NCI-H146 (cell line): ENCODE measurements at regions not wholly inside any gene's neighbourhood (a gene's known extent, or its start where the extent isn't known, plus 50 kb on each side); places are given as distances from the start of the nearest gene placed in this dataset.

ENCODE experiments used
- DNase-seq: peaks from one replicate; lab custom pipeline; 2025; lab: John Stamatoyannopoulos, UW

- no peak for DNase-seq
Observed at GRCh38 chr7:31284106-31284505, 56.4 kb downstream of the NEUROD6 start.

GRCh38 chr7:31271641-31272405, 68.7 kb downstream of the NEUROD6 start:
- no peak for DNase-seq

GRCh38 chr7:31267486-31267885, 73.0 kb downstream of the NEUROD6 start:
- DNase-seq, result no peak

- no peak for DNase-seq
Observed at GRCh38 chr7:31263338-31263737, 77.2 kb downstream of the NEUROD6 start.

GRCh38 chr7:31261341-31261740, 79.2 kb downstream of the NEUROD6 start:
- DNase-seq, result no peak

- no peak for DNase-seq
Observed at GRCh38 chr7:31260851-31261250, 79.7 kb downstream of the NEUROD6 start.

GRCh38 chr7:31258391-31258790, 82.1 kb downstream of the NEUROD6 start:
- no peak for DNase-seq

GRCh38 chr7:31256506-31256905, 84.0 kb downstream of the NEUROD6 start:
- no peak for DNase-seq

GRCh38 chr7:31254926-31255325, 85.6 kb downstream of the NEUROD6 start:
- DNase-seq, result no peak

- no peak for DNase-seq
Observed at GRCh38 chr7:31253532-31253931, 87.0 kb downstream of the NEUROD6 start.

- no peak for DNase-seq
Observed at GRCh38 chr7:31251441-31251840, 89.1 kb downstream of the NEUROD6 start.

- no peak for DNase-seq
Observed at GRCh38 chr7:31249671-31250070, 90.9 kb downstream of the NEUROD6 start.

GRCh38 chr7:31236868-31237267, 103.7 kb downstream of the NEUROD6 start:
- DNase-seq, result no peak

- DNase-seq, result no peak
Observed at GRCh38 chr7:31234836-31235605, 105.5 kb downstream of the NEUROD6 start.

GRCh38 chr7:31228957-31229356, 111.6 kb downstream of the NEUROD6 start:
- DNase-seq, result no peak

- no peak for DNase-seq
Observed at GRCh38 chr7:31214751-31215150, 125.8 kb downstream of the NEUROD6 start.

GRCh38 chr7:31211281-31211680, 129.2 kb downstream of the NEUROD6 start:
- no peak for DNase-seq

- no peak for DNase-seq
Observed at GRCh38 chr7:31204071-31204470, 136.5 kb downstream of the NEUROD6 start.

- DNase-seq, result no peak
Observed at GRCh38 chr7:31203551-31203950, 137.0 kb downstream of the NEUROD6 start.

- no peak for DNase-seq
Observed at GRCh38 chr7:31202801-31203200, 137.7 kb downstream of the NEUROD6 start.

- peak; percentile 41 for DNase-seq
Observed at GRCh38 chr7:31192986-31193385, 140.9 kb downstream of the ADCYAP1R1 start.

GRCh38 chr7:31190906-31191305, 138.8 kb downstream of the ADCYAP1R1 start:
- no peak for DNase-seq

GRCh38 chr7:31186202-31186601, 134.1 kb downstream of the ADCYAP1R1 start:
- DNase-seq, result no peak
